Testis (tissue), 2 donors: ENCODE measurements at regions not wholly inside any gene's neighbourhood (a gene's known extent, or its start where the extent isn't known, plus 50 kb on each side); places are given as distances from the start of the nearest gene placed in this dataset.

Experiments
- DNase-seq: peaks from one replicate; pipeline ENCODE4 v3.0.0-alpha.2; 2019
- H3K27ac ChIP-seq, 2 donors: fragments of 200-600 bp; sonication (generic); one replicate each; pipeline ENCODE4 v1.5.1; 2019
- H3K27me3 ChIP-seq: fragments of 200-600 bp; sonication (generic); one replicate; pipeline ENCODE4 v1.5.1; 2019
- H3K36me3 ChIP-seq: fragments of 200-600 bp; sonication (generic); one replicate; pipeline ENCODE4 v1.5.1; 2017; ENCODE audit warnings: low read depth; ENCODE audit errors: missing control alignments
- H3K4me1 ChIP-seq: fragments of 200-600 bp; sonication (generic); one replicate; pipeline ENCODE4 v1.5.1; 2019
- H3K4me3 ChIP-seq, 2 donors: fragments of 200-600 bp; sonication (generic); one replicate each; pipeline ENCODE4 v1.5.1; 2017 to 2019
- H3K9me3 ChIP-seq: fragments of 200-600 bp; sonication (generic); one replicate; pipeline ENCODE4 v1.5.1; 2017
- CTCF ChIP-seq, 3 experiments: fragments of 450-650 bp in 2 of 3; fragments of 200-600 bp in 1 of 3; sonication (generic) in 1 of 3; IDR thresholded peaks; one replicate each; pipeline ENCODE4 v1.5.1; 2016 to 2019; ENCODE audit warnings: antibody characterized with exemption in 3 of 3, mild to moderate bottlenecking in 2 of 3, moderate library complexity in 1 of 3
- POLR2A ChIP-seq: fragments of 450-650 bp; IDR thresholded peaks from one replicate; pipeline ENCODE4 v1.6.1; 2017; ENCODE audit warnings: antibody characterized with exemption, mild to moderate bottlenecking, moderate library complexity
- WGBS, 2 donors: methylation state at CpG; one replicate each; pipeline ENCODE4 v1.1.5; 2018; 5-methylcytosine and 5-hydroxymethylcytosine counted together
- intact Hi-C: fragments of 100-400 bp; cut with DNase I; formaldehyde crosslinking; loops from one replicate; pipeline ENCODE4 v1.15.1; 2023; ENCODE audit warnings: low total_unique reads

GRCh38 chr13:74647991-74648390 is 513.8 kb upstream of the KLF12 start:
- Histone ChIP-seq H3K36me3 (no peaks in the 10 kb centered on the region), H3K4me3 (no peak overlapping the region), H3K9me3 (no peaks in the 10 kb centered on the region), H3K4me1 (no peaks in the 10 kb centered on the region), H3K27ac (no peak overlapping the region), H3K27me3 (no peaks in the 10 kb centered on the region)
- WGBS, 2 donors: 70 to 79% methylated on average over 2 of the region's 2 CpGs
- DNase-seq: no peak
- intact Hi-C loops: no loop called here
- TF ChIP-seq POLR2A: no peak
- no peak for TF ChIP-seq CTCF (IDR thresholded peaks at IDR 0.05)

GRCh38 chr13:74647211-74647610 is 513.0 kb upstream of the KLF12 start:
- Histone ChIP-seq H3K27ac (no peak overlapping the region), H3K36me3 (no peaks in the 10 kb centered on the region), H3K9me3 (no peaks in the 10 kb centered on the region), H3K27me3 (no peaks in the 10 kb centered on the region), H3K4me1 (no peaks in the 10 kb centered on the region), H3K4me3 (no peak overlapping the region)
- TF ChIP-seq POLR2A (no peak), CTCF (IDR thresholded peaks at IDR 0.05) (no peak)
- WGBS, 2 donors: 95% methylated on average over 2 of the region's 2 CpGs
- intact Hi-C loops: no loop called here
- DNase-seq: no peak

- no peak overlapping the region for H3K4me3 ChIP-seq
- TF ChIP-seq CTCF (IDR thresholded peaks at IDR 0.05): no peak
- no peak for TF ChIP-seq POLR2A
- intact Hi-C loops: no loop called here
- no peaks in the 10 kb centered on the region for H3K36me3 ChIP-seq
- no peaks in the 10 kb centered on the region for H3K27me3 ChIP-seq
- H3K27ac ChIP-seq: no peak overlapping the region
- DNase-seq: no peak
- no peaks in the 10 kb centered on the region for H3K9me3 ChIP-seq
- H3K4me1 ChIP-seq: no peaks in the 10 kb centered on the region
- WGBS, 2 donors: 62 to 74% methylated on average over 3 of the region's 3 CpGs
Measured at GRCh38 chr13:74646091-74646490, 511.9 kb upstream of the KLF12 start.

GRCh38 chr13:74645586-74645985 is 511.4 kb upstream of the KLF12 start:
- Histone ChIP-seq H3K9me3 (no peaks in the 10 kb centered on the region), H3K27me3 (no peaks in the 10 kb centered on the region), H3K27ac (no peak overlapping the region), H3K36me3 (no peaks in the 10 kb centered on the region), H3K4me1 (no peaks in the 10 kb centered on the region), H3K4me3 (no peak overlapping the region)
- no peak for DNase-seq
- TF ChIP-seq CTCF (IDR thresholded peaks at IDR 0.05): no peak
- no peak for TF ChIP-seq POLR2A
- intact Hi-C loops: no loop called here

- 79 to 89% methylated on average over 1 of the region's 1 CpG for WGBS, 2 donors
Measured at GRCh38 chr13:74644229-74644628, 510.0 kb upstream of the KLF12 start.

More at GRCh38 chr13:74644229-74644628, 510.0 kb upstream of the KLF12 start:
- H3K27me3 ChIP-seq: no peaks in the 10 kb centered on the region
- H3K4me1 ChIP-seq: no peaks in the 10 kb centered on the region
- no peaks in the 10 kb centered on the region for H3K36me3 ChIP-seq
- no peaks in the 10 kb centered on the region for H3K9me3 ChIP-seq
- no peak overlapping the region for H3K27ac ChIP-seq
- no peak for DNase-seq
- intact Hi-C loops: no loop called here
- TF ChIP-seq CTCF (IDR thresholded peaks at IDR 0.05): no peak
- TF ChIP-seq POLR2A: no peak
- H3K4me3 ChIP-seq: no peak overlapping the region
